HCT116 (cell line): ENCODE measurements at regions not wholly inside any gene's neighbourhood (a gene's known extent, or its start where the extent isn't known, plus 50 kb on each side); places are given as distances from the start of the nearest gene placed in this dataset.

ENCODE experiments used
- ATAC-seq: fragments of 200-7000 bp; cut with Tn5 transposase; 2 replicates; pipeline ENCODE4 v1.9.1; 2020; ENCODE audit warnings: mild to moderate bottlenecking, moderate library complexity
- BruUV-seq: library from RNA; stranded (reverse); fragments of 400-500 nt; replicated peaks from 2 replicates; lab custom pipeline; 2021; lab: Mats Ljungman, UMichigan
- CTCF ChIA-PET: fragments of 300-600 bp; sonication (Branson Sonifier 250); formaldehyde crosslinking; loops from one replicate; lab custom pipeline; 2021; ENCODE audit warnings: antibody characterized with exemption; lab: Charles Lee
- POLR2A ChIA-PET: fragments of 300-600, 350-600 bp; sonication (Branson Sonifier 250); formaldehyde crosslinking; loops from one replicate; lab custom pipeline; 2021; ENCODE audit warnings: antibody characterized with exemption; lab: Charles Lee
- RAD21 ChIA-PET, 2 experiments: fragments of 300-600 bp; sonication (Branson Sonifier 250); formaldehyde crosslinking; loops; one replicate each; lab custom pipeline; 2023; ENCODE audit warnings: low total read pairs in 2 of 2; ENCODE audit not compliant: uncharacterized antibody in 2 of 2, unreplicated experiment in 2 of 2, low non-redundant PET in 1 of 2; lab: Charles Lee
- DNase-seq: peaks from one replicate; pipeline ENCODE4 v3.0.0-alpha.2; 2010; ENCODE audit warnings: low read depth, low spot score
- H2AFZ ChIP-seq: fragments of 200-600 bp; shearing (Covaris generic), sonication (generic); 2 replicates; pipeline ENCODE4 v1.6.1; 2017; ENCODE audit warnings: low read depth, mixed run types, mixed read lengths, antibody characterized with exemption, low read length; ENCODE audit not compliant: poor library complexity, severe bottlenecking
- H3K27ac ChIP-seq: 2 replicates; pipeline ENCODE4 v1.5.1; 2012; ENCODE audit warnings: low read depth, low read length
- H3K27me3 ChIP-seq: fragments of 200-600 bp; sonication (generic); 2 replicates; pipeline ENCODE4 v1.6.1; 2016; ENCODE audit warnings: mixed run types, low read length, mixed read lengths; ENCODE audit not compliant: insufficient read depth
- H3K36me3 ChIP-seq, 2 experiments: fragments of 200-500 bp in 1 of 2; fragments of 200-600 bp in 1 of 2; sonication (Bioruptor generic) in 1 of 2; sonication (generic) in 1 of 2; 2 replicates each; pipeline versions ENCODE4 v1.5.1 to v1.6.1; 2014 to 2016; ENCODE audit warnings: low read length in 2 of 2, inconsistent platforms in 1 of 2, mixed read lengths in 1 of 2, mixed run types in 1 of 2; ENCODE audit not compliant: insufficient read depth in 2 of 2, control insufficient read depth in 1 of 2
- H3K4me1 ChIP-seq, 2 experiments: fragments of 200-600 bp in 1 of 2; sonication (generic) in 1 of 2; 2 replicates each; pipeline versions ENCODE4 v1.5.1 to v1.6.1; 2012 to 2017; ENCODE audit warnings: low read length in 2 of 2, inconsistent platforms in 1 of 2, mild to moderate bottlenecking in 1 of 2, mixed read lengths in 1 of 2, mixed run types in 1 of 2, moderate library complexity in 1 of 2; ENCODE audit not compliant: insufficient read depth in 2 of 2, control insufficient read depth in 1 of 2
- H3K4me2 ChIP-seq: fragments of 200-600 bp; sonication (generic); 2 replicates; pipeline ENCODE4 v1.6.1; 2017; ENCODE audit warnings: mixed run types, low read length, mixed read lengths
- H3K4me3 ChIP-seq, 2 experiments: fragments of 200-600 bp in 1 of 2; sonication (generic) in 1 of 2; replicated peaks in 1 of 2; 2 replicates each; pipeline ENCODE4 v1.5.1; 2011 to 2016; ENCODE audit warnings: low read length in 2 of 2, control low read depth in 1 of 2, low read depth in 1 of 2, mild to moderate bottlenecking in 1 of 2, mixed read lengths in 1 of 2, mixed run types in 1 of 2
- H3K79me2 ChIP-seq: fragments of 200-600 bp; sonication (generic); 2 replicates; pipeline ENCODE4 v1.6.1; 2017; ENCODE audit warnings: mild to moderate bottlenecking, mixed run types, low read length, moderate library complexity, mixed read lengths; ENCODE audit not compliant: insufficient read depth
- H3K9ac ChIP-seq: fragments of 200-600 bp; sonication (generic); 2 replicates; pipeline ENCODE4 v1.6.1; 2016; ENCODE audit warnings: low read length, mixed read lengths
- H3K9me2 ChIP-seq: fragments of 200-600 bp; sonication (generic), shearing (Covaris generic); 2 replicates; pipeline ENCODE4 v1.6.1; 2017; ENCODE audit warnings: mixed run types, mild to moderate bottlenecking, moderate library complexity; ENCODE audit not compliant: insufficient read depth
- H3K9me3 ChIP-seq, 2 experiments: fragments of 200-500 bp in 1 of 2; fragments of 200-600 bp in 1 of 2; sonication (Bioruptor generic) in 1 of 2; sonication (generic) in 1 of 2; 2 replicates each; pipeline ENCODE4 v1.6.1; 2014 to 2017; ENCODE audit warnings: low read length in 2 of 2, mixed read lengths in 2 of 2, inconsistent platforms in 1 of 2, low read depth in 1 of 2, mild to moderate bottlenecking in 1 of 2, mixed run types in 1 of 2, moderate library complexity in 1 of 2; ENCODE audit not compliant: control insufficient read depth in 1 of 2, insufficient read depth in 1 of 2
- H4K20me1 ChIP-seq: fragments of 200-600 bp; sonication (generic), shearing (Covaris generic); 2 replicates; pipeline ENCODE4 v1.6.1; 2017; ENCODE audit warnings: mixed run types, mild to moderate bottlenecking, moderate library complexity; ENCODE audit not compliant: insufficient read depth
- CBX3 ChIP-seq: IDR thresholded peaks from 2 replicates; pipeline ENCODE4 v1.6.1; 2012; ENCODE audit warnings: low read depth
- CEBPB ChIP-seq: IDR thresholded peaks from 2 replicates; pipeline ENCODE4 v1.6.1; 2012; ENCODE audit warnings: low read depth
- ELF1 ChIP-seq: IDR thresholded peaks from 2 replicates; pipeline ENCODE4 v1.6.1; 2012; ENCODE audit warnings: low read depth, borderline replicate concordance
- EZH2 ChIP-seq: fragments of 200-600 bp; sonication (generic); IDR thresholded peaks from 2 replicates; pipeline ENCODE4 v1.6.1; 2017; ENCODE audit warnings: antibody characterized with exemption, mixed run types
- FOSL1 ChIP-seq: IDR thresholded peaks from 2 replicates; pipeline ENCODE4 v1.6.1; 2012; ENCODE audit warnings: low read depth
- JUND ChIP-seq: IDR thresholded peaks from 2 replicates; pipeline ENCODE4 v1.6.1; 2012
- POLR2A ChIP-seq: IDR thresholded peaks from 2 replicates; pipeline ENCODE4 v1.7.0; 2011; ENCODE audit warnings: borderline replicate concordance; ENCODE audit not compliant: insufficient read depth, insufficient read length; ENCODE audit errors: extremely low read depth
- POLR2AphosphoS5 ChIP-seq: IDR thresholded peaks from 2 replicates; pipeline ENCODE4 v1.6.1; 2011; ENCODE audit warnings: mild to moderate bottlenecking, low read depth, low read length, moderate library complexity
- RAD21 ChIP-seq: IDR thresholded peaks from 2 replicates; pipeline ENCODE4 v1.6.1; 2012; ENCODE audit warnings: low read depth, mild to moderate bottlenecking
- REST ChIP-seq: IDR thresholded peaks from 2 replicates; pipeline ENCODE4 v1.6.1; 2012; ENCODE audit warnings: low read depth
- SIN3A ChIP-seq: IDR thresholded peaks from 2 replicates; pipeline ENCODE4 v1.6.1; 2012; ENCODE audit warnings: low read depth
- SP1 ChIP-seq: IDR thresholded peaks from 2 replicates; pipeline ENCODE4 v1.6.1; 2012; ENCODE audit warnings: low read depth
- SRF ChIP-seq: IDR thresholded peaks from 2 replicates; pipeline ENCODE4 v1.6.1; 2012; ENCODE audit warnings: low read depth
- TCF7L2 ChIP-seq: IDR thresholded peaks from 2 replicates; pipeline ENCODE4 v1.7.0; 2011; ENCODE audit warnings: borderline replicate concordance, inconsistent platforms; ENCODE audit not compliant: insufficient read depth, insufficient read length; ENCODE audit errors: extremely low read depth
- ZNF274 ChIP-seq: fragments of 200-500 bp; sonication (Bioruptor generic); IDR thresholded peaks from 2 replicates; pipeline ENCODE4 v1.6.1; 2014; ENCODE audit warnings: mild to moderate bottlenecking, low read depth, low read length, inconsistent platforms
- intact Hi-C: fragments of 100-400 bp; cut with micrococcal nuclease; formaldehyde crosslinking; loops from 2 replicates; pipeline ENCODE4 v1.10.0; 2022
- TF ChIP-seq, protein P1 (sequence below), 3 experiments: fragments of 200-600 bp in 1 of 3; sonication (generic) in 1 of 3; IDR thresholded peaks in 2 of 3; conservative IDR thresholded peaks in 1 of 3; 2 replicates each; pipeline ENCODE4 v1.5.1; 2012 to 2017; ENCODE audit warnings: low read depth in 2 of 3, low read length in 2 of 3, antibody characterized with exemption in 1 of 3, borderline replicate concordance in 1 of 3, control low read depth in 1 of 3, mild to moderate bottlenecking in 1 of 3, mixed read lengths in 1 of 3, mixed run types in 1 of 3, moderate library complexity in 1 of 3; ENCODE audit not compliant: insufficient read depth in 1 of 3
- TF ChIP-seq, protein P2 (sequence below): IDR thresholded peaks from 2 replicates; pipeline ENCODE4 v1.6.1; 2012

DNA sequence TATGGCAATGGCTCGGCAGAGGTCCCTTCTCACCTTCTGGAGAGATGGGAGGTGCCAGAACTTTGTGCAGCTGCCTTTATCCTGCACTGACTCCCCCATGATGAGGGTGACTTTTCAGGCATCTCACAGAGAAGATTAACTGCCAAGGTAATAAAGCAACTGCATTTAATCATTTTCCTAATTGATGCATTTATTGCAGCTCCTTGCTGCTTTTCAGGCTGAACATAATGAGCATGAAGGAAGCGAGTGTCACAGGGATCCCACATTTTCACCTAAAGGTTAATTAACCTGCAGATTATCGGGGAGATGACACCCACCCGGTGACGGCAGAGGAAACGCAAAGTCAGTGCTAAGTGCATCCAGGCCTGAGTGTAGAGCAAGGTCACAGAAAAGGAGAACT is 154.3 kb downstream of the ICE1 start:
- no peak overlapping the region for H3K4me3 ChIP-seq
- ATAC-seq, result no peak
- BruUV-seq, result no TSS peak
- H4K20me1 ChIP-seq, result no peaks in the 10 kb centered on the region
- ChIA-PET RAD21 (no interaction called here), CTCF (no interaction called here)
- H3K4me2 ChIP-seq, result no peak overlapping the region
- no peaks in the 10 kb centered on the region for H3K9me2 ChIP-seq
- H3K79me2 ChIP-seq, result no peaks in the 10 kb centered on the region
- intact Hi-C loops, result no loop called here
- H3K27me3 ChIP-seq, result peaks cover 24% of the 10 kb centered on the region
- H2AFZ ChIP-seq, result no peak overlapping the region
- TF ChIP-seq JUND (no peak), TCF7L2 (no peak), POLR2A (no peak), SIN3A (no peak), CBX3 (no peak), REST (no peak), POLR2AphosphoS5 (no peak), ZNF274 (no peak), ELF1 (no peak), EZH2 (no peak), SP1 (no peak), SRF (no peak), RAD21 (no peak), CEBPB (no peak), FOSL1 (no peak)
- TF ChIP-seq, protein P1, sequence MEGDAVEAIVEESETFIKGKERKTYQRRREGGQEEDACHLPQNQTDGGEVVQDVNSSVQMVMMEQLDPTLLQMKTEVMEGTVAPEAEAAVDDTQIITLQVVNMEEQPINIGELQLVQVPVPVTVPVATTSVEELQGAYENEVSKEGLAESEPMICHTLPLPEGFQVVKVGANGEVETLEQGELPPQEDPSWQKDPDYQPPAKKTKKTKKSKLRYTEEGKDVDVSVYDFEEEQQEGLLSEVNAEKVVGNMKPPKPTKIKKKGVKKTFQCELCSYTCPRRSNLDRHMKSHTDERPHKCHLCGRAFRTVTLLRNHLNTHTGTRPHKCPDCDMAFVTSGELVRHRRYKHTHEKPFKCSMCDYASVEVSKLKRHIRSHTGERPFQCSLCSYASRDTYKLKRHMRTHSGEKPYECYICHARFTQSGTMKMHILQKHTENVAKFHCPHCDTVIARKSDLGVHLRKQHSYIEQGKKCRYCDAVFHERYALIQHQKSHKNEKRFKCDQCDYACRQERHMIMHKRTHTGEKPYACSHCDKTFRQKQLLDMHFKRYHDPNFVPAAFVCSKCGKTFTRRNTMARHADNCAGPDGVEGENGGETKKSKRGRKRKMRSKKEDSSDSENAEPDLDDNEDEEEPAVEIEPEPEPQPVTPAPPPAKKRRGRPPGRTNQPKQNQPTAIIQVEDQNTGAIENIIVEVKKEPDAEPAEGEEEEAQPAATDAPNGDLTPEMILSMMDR (IDR thresholded peaks at IDR 0.05 in 2 of 3, conservative IDR thresholded peaks at IDR 0.05 in 1 of 3; ENCODE audit: borderline replicate concordance in 1 of 3, insufficient read depth in 1 of 3, low read depth in 2 of 3, low read length in 2 of 3), result no peak
- TF ChIP-seq, protein P2, sequence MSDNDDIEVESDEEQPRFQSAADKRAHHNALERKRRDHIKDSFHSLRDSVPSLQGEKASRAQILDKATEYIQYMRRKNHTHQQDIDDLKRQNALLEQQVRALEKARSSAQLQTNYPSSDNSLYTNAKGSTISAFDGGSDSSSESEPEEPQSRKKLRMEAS, result no peak
- TF ChIP-seq, all 23 proteins: peak for 0
- DNase-seq, result no peak
- Histone ChIP-seq H3K4me1 (no peaks in the 10 kb centered on the region), H3K9ac (no peak overlapping the region), H3K27ac (no peak overlapping the region), H3K36me3 (no peaks in the 10 kb centered on the region), H3K9me3 (no peaks in the 10 kb centered on the region)
- POLR2A ChIA-PET, result no interaction called here
